Islet of Langerhans (tissue), 1 donor: ENCODE measurements at regions not wholly inside any gene's neighbourhood (a gene's known extent, or its start where the extent isn't known, plus 50 kb on each side); places are given as distances from the start of the nearest gene placed in this dataset.
"Not testable (repeated sequence)": the region's sequence is repeated elsewhere in the genome, so short reads cannot be mapped to it uniquely, and the experiment has no call there.

ENCODE experiments used
- FAIRE-seq: peaks from one replicate; lab custom pipeline; 2011; peaks lifted over from hg19 to GRCh38; lab: Jason Lieb, UNC

- no peak for FAIRE-seq
Measured at GRCh38 chr7:69531050-69531449, 67.2 kb upstream of the AUTS2 start.

- no peak for FAIRE-seq
Measured at GRCh38 chr7:69534461-69535041, 63.7 kb upstream of the AUTS2 start.

- FAIRE-seq: no peak
Measured at GRCh38 chr7:69537691-69538090, 60.6 kb upstream of the AUTS2 start.

GRCh38 chr7:69539531-69539930 is 58.7 kb upstream of the AUTS2 start:
- no peak for FAIRE-seq

- FAIRE-seq: no peak
Measured at GRCh38 chr7:69540287-69540686, 58.0 kb upstream of the AUTS2 start.

- FAIRE-seq: not testable (repeated sequence)
Measured at GRCh38 chr7:69541779-69542432, 56.4 kb upstream of the AUTS2 start.

GRCh38 chr7:69545175-69545574 is 53.1 kb upstream of the AUTS2 start:
- FAIRE-seq: no peak
